WERI-Rb-1 (cell line): ENCODE measurements at regions not wholly inside any gene's neighbourhood (a gene's known extent, or its start where the extent isn't known, plus 50 kb on each side); places are given as distances from the start of the nearest gene placed in this dataset.

Source experiments
- DNase-seq: peaks from one replicate; pipeline ENCODE4 v3.0.0-alpha.2; 2020
- H3K27ac ChIP-seq: fragments of 250-450 bp; sonication (Bioruptor Pico); 2 replicates; pipeline ENCODE4 v1.5.1; 2020; ENCODE audit warnings: mild to moderate bottlenecking, moderate library complexity
- H3K27me3 ChIP-seq: fragments of 250-450 bp; sonication (Bioruptor Pico); 2 replicates; pipeline ENCODE4 v1.5.1; 2021; ENCODE audit warnings: mild to moderate bottlenecking, low read depth, moderate library complexity; ENCODE audit not compliant: insufficient read depth, severe bottlenecking
- H3K36me3 ChIP-seq: fragments of 250-450 bp; sonication (Bioruptor Pico); 2 replicates; pipeline ENCODE4 v1.5.1; 2020; ENCODE audit warnings: mild to moderate bottlenecking, moderate library complexity
- H3K4me3 ChIP-seq: 2 replicates; pipeline ENCODE4 v1.5.1; 2011; ENCODE audit warnings: low read depth, mild to moderate bottlenecking, control low read depth, low read length
- H3K9me3 ChIP-seq: fragments of 250-450 bp; sonication (Bioruptor Pico); 2 replicates; pipeline ENCODE4 v1.5.1; 2021; ENCODE audit warnings: mild to moderate bottlenecking, moderate library complexity; ENCODE audit not compliant: severe bottlenecking
- CTCF ChIP-seq: IDR thresholded peaks from 2 replicates; pipeline ENCODE4 v1.5.1; 2011; ENCODE audit warnings: low read depth, mild to moderate bottlenecking, control low read depth, inconsistent platforms, low read length

DNA sequence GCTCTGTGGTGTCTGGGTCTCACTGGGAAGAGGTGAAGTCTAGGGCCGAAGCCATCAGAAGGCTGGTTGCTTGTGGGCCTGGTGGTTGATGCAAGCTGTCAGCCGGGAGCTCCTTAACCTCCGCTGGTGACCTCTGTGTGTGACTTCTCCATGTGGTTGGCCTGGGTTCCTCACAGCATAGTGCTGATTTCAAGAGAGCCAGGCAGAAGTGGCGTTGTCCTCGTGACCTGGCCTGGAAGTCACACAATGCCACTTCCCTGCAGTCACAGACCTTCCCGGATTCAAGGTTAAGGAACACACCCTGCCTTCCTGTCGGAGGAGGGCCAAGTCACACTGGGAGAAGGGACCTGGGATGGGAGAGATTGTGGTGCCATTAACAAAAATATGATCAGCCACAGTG, 303.7 kb upstream of the HS6ST1 start:
- H3K27me3 ChIP-seq = no peaks in the 10 kb centered on the region
- H3K9me3 ChIP-seq = no peaks in the 10 kb centered on the region
- no peak overlapping the region for H3K4me3 ChIP-seq
- no peak for TF ChIP-seq CTCF
- H3K27ac ChIP-seq = no peak overlapping the region
- no peak for DNase-seq
- no peaks in the 10 kb centered on the region for H3K36me3 ChIP-seq

- Histone ChIP-seq H3K9me3 (no peaks in the 10 kb centered on the region), H3K36me3 (no peaks in the 10 kb centered on the region), H3K27me3 (no peaks in the 10 kb centered on the region), H3K27ac (no peak overlapping the region), H3K4me3 (no peak overlapping the region)
- no peak for DNase-seq
- no peak for TF ChIP-seq CTCF
These were observed 304.4 kb upstream of the HS6ST1 start for GRCh38 chr2:128622955-128623620.

DNA sequence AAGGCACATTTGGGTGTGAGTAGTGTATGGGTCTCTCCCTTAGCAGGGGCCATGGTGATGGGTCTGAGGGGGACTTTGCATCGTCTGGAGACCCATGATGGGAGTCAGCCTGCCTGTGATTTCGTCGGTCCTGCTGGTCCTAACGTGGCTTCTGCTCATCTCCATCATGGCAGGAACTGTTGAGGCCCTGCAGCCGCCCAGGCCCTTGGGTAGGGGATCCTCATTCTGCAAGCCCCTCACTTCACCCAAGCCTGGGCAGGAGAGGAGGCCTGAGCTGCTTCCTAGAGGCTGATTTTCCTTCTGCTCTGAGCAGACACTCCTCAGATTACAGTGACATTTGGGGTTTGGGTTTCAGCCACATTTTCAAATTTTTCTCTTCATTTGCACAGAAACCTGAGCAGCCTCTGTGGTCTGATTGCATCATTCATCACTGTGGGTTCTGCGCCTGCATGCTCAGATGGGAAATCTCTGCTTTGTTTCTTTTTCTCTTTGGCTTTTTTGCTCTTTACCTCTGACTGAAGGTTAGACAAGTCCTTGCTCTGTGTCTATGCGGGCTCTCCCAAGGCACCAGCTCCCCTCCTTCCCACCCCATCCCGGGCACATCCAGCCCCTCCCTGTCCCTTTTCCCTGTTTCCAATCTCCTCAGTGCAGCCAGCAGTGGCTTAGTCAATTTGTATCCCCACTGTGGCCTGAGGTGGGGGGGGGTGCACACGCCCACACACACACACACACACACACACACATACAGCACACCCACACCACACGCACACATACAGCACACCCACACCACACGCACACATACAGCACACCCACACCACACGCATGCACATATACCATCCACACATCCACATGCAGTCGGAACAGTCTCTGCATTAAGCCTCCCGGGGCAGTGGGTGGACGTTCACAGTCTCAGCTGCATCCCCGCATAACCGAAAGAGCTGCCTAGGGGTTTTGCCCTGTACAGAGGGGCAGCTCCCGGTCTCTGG, 305.4 kb upstream of the HS6ST1 start:
- Histone ChIP-seq H3K27ac (no peak overlapping the region), H3K9me3 (no peaks in the 10 kb centered on the region), H3K27me3 (no peaks in the 10 kb centered on the region), H3K4me3 (no peak overlapping the region), H3K36me3 (no peaks in the 10 kb centered on the region)
- DNase-seq = no peak
- TF ChIP-seq CTCF = no peak

GRCh38 chr2:128624956-128625355, 306.3 kb upstream of the HS6ST1 start:
- no peaks in the 10 kb centered on the region for H3K9me3 ChIP-seq
- H3K27me3 ChIP-seq = no peaks in the 10 kb centered on the region
- H3K36me3 ChIP-seq = no peaks in the 10 kb centered on the region
- DNase-seq = no peak
- H3K27ac ChIP-seq = no peak overlapping the region
- no peak for TF ChIP-seq CTCF
- no peak overlapping the region for H3K4me3 ChIP-seq

DNA sequence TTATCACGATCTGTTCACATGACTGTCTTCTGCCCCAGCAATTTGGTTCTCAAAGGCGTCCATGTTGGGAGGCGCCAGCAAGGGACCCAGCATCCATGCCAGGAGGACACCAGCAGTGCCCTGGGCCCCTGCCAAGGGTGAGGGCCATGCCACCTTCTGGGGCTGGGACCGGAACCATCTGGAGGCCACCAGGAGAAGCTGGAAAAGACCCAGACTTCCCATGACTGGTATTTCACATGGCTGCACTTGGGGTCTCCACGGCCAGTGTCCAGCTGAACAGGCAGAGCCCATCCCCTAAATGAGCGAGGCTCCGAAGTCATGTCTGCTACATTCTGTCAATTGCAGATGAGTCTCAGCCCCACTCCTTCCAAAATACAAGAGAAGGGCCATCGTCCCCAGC, 306.8 kb upstream of the HS6ST1 start:
- TF ChIP-seq CTCF = no peak
- Histone ChIP-seq H3K4me3 (no peak overlapping the region), H3K9me3 (no peaks in the 10 kb centered on the region)

More for the DNA sequence above, 306.8 kb upstream of the HS6ST1 start:
- H3K27me3 ChIP-seq = no peaks in the 10 kb centered on the region
- H3K36me3 ChIP-seq = no peaks in the 10 kb centered on the region
- H3K27ac ChIP-seq = no peak overlapping the region
- DNase-seq = no peak
